ENCODE measurements at regions not wholly inside any gene's neighbourhood (a gene's known extent, or its start where the extent isn't known, plus 50 kb on each side); places are given as distances from the start of the nearest gene placed in this dataset.

DNA sequence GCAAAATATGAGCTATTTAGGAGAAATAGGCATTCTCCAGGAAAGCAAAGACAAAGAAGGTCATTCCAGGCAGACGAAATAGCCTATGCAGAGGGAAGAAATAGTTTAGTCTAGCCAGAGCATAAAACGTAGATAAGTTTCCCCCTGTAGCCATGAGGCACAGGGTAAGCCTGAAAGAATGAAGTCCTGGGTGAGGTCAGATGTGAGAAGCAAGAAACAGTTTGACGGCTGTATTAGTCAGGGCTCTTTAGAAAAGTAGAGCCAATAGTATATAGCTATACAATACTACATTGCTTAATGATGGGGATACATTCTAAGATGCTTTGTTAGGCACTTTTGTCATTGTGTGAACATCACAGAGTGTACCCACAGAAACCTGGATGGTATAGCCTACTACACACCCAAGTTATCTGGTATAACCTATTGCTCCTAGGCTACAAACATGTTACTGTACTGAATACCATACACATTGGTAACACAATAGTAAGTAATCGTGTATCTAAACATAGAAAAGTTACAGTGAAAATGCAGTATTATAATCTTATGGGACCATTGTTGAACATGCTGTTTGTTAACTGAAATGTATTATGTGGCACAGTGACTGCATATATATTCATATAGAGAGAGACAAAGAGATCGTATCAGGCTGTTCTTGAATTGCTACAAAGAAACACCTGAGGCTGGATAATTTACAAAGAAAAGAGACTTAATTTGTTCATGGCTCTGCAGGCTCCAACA, 59.3 kb upstream of the WDFY2 start:
- Histone ChIP-seq H3K4me1 (ENCODE audit: insufficient read depth, poor library complexity, severe bottlenecking) (peaks cover 31% of the 10 kb centered on the region), H3K9me3 (ENCODE audit: severe bottlenecking) (no peaks in the 10 kb centered on the region), H3K36me3 (ENCODE audit: low read depth) (no peaks in the 10 kb centered on the region), H3K4me3 (ENCODE audit: severe bottlenecking) (no peak overlapping the region), H3K27me3 (ENCODE audit: insufficient read depth, poor library complexity, severe bottlenecking) (no peaks in the 10 kb centered on the region), H3K27ac (ENCODE audit: poor library complexity, severe bottlenecking) (peak overlapping the region; percentile 67)
- DNase-seq (ENCODE audit: low spot score) (no peak), ATAC-seq (ENCODE audit: low read depth) (0 out of 3 replicates have a peak, but pooled peaks have one; percentile 32)
- TF ChIP-seq, protein P1, sequence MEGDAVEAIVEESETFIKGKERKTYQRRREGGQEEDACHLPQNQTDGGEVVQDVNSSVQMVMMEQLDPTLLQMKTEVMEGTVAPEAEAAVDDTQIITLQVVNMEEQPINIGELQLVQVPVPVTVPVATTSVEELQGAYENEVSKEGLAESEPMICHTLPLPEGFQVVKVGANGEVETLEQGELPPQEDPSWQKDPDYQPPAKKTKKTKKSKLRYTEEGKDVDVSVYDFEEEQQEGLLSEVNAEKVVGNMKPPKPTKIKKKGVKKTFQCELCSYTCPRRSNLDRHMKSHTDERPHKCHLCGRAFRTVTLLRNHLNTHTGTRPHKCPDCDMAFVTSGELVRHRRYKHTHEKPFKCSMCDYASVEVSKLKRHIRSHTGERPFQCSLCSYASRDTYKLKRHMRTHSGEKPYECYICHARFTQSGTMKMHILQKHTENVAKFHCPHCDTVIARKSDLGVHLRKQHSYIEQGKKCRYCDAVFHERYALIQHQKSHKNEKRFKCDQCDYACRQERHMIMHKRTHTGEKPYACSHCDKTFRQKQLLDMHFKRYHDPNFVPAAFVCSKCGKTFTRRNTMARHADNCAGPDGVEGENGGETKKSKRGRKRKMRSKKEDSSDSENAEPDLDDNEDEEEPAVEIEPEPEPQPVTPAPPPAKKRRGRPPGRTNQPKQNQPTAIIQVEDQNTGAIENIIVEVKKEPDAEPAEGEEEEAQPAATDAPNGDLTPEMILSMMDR (IDR thresholded peaks at IDR 0.05; ENCODE audit: poor library complexity, severe bottlenecking): no peak

- Histone ChIP-seq H3K27ac (ENCODE audit: poor library complexity, severe bottlenecking) (no peak overlapping the region), H3K36me3 (ENCODE audit: low read depth) (no peaks in the 10 kb centered on the region), H3K27me3 (ENCODE audit: insufficient read depth, poor library complexity, severe bottlenecking) (no peaks in the 10 kb centered on the region), H3K9me3 (ENCODE audit: severe bottlenecking) (no peaks in the 10 kb centered on the region), H3K4me1 (ENCODE audit: insufficient read depth, poor library complexity, severe bottlenecking) (peaks cover 24% of the 10 kb centered on the region), H3K4me3 (ENCODE audit: severe bottlenecking) (no peak overlapping the region)
- ATAC-seq (ENCODE audit: low read depth): no peak
- TF ChIP-seq, protein P1 (IDR thresholded peaks at IDR 0.05; ENCODE audit: poor library complexity, severe bottlenecking): no peak
- no peak for DNase-seq (ENCODE audit: low spot score)
Measured at GRCh38 chr13:51525567-51526167, 58.6 kb upstream of the WDFY2 start.

DNA sequence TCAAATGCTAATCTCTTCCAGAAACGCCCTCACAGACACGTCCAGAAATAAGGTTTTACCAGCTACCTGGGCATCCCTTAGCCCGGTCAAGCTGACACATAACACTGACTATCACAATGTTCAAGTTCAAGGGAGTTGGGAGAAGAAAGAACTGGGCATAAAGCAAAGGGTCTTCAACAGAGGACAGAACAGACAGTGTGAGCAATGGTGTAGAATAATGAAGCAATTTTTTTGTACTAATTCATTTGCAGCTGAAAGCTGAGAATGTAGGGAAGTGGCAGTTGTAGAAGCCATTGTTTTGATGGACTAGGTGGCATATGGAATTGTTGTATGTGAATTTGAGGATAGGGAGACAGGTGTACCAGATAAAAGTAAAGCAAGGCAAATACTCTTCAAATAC, 58.1 kb upstream of the WDFY2 start:
- no peak overlapping the region for H3K27ac ChIP-seq (ENCODE audit: poor library complexity, severe bottlenecking)

DNA sequence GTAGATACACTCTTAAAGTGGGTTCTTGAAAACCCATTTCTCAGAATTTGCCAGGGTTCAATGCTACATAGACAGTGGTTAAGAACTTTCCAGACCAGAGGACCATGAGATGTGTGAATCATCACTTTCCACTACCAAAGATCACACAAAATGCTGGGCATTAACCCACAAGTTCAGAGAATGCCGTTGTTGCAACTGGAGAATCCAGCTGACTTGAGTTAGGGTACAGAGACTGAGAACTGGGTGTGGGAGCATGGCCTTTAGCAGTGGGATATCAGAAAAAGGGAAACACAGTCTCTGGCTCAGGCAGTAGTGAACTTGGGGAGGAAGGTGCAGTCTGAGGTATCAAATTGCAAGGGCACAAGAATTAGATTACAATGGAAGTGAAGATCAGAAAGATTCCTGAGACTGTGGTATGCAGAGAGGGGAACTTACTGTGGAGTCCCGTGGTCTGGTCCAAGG, 51.5 kb upstream of the WDFY2 start:
- Histone ChIP-seq H3K4me1 (ENCODE audit: insufficient read depth, poor library complexity, severe bottlenecking) (peaks cover 17% of the 10 kb centered on the region), H3K27me3 (ENCODE audit: insufficient read depth, poor library complexity, severe bottlenecking) (no peaks in the 10 kb centered on the region), H3K4me3 (ENCODE audit: severe bottlenecking) (no peak overlapping the region), H3K36me3 (ENCODE audit: low read depth) (no peaks in the 10 kb centered on the region), H3K9me3 (ENCODE audit: severe bottlenecking) (no peaks in the 10 kb centered on the region), H3K27ac (ENCODE audit: poor library complexity, severe bottlenecking) (peak overlapping the region; percentile 68)
- DNase-seq (ENCODE audit: low spot score) (no peak), ATAC-seq (ENCODE audit: low read depth) (no peak)
- TF ChIP-seq, protein P1 (IDR thresholded peaks at IDR 0.05; ENCODE audit: poor library complexity, severe bottlenecking): no peak

More for the DNA sequence above, 58.1 kb upstream of the WDFY2 start:
- Histone ChIP-seq H3K9me3 (ENCODE audit: severe bottlenecking) (no peaks in the 10 kb centered on the region), H3K4me1 (ENCODE audit: insufficient read depth, poor library complexity, severe bottlenecking) (peaks cover 23% of the 10 kb centered on the region), H3K27me3 (ENCODE audit: insufficient read depth, poor library complexity, severe bottlenecking) (no peaks in the 10 kb centered on the region), H3K4me3 (ENCODE audit: severe bottlenecking) (no peak overlapping the region), H3K36me3 (ENCODE audit: low read depth) (no peaks in the 10 kb centered on the region)
- TF ChIP-seq, protein P1 (IDR thresholded peaks at IDR 0.05; ENCODE audit: poor library complexity, severe bottlenecking): no peak
- ATAC-seq (ENCODE audit: low read depth) (no peak), DNase-seq (ENCODE audit: low spot score) (no peak)
